MV-4-11 (cell line): ENCODE measurements at regions not wholly inside any gene's neighbourhood (a gene's known extent, or its start where the extent isn't known, plus 50 kb on each side); places are given as distances from the start of the nearest gene placed in this dataset.
"Not testable (repeated sequence)": the region's sequence is repeated elsewhere in the genome, so short reads cannot be mapped to it uniquely, and the experiment has no call there.

ENCODE experiments used
- DNase-seq: peaks from one replicate; lab custom pipeline; 2025; lab: John Stamatoyannopoulos, UW

- no peak for DNase-seq
Measured at GRCh38 chr4:33467291-33467690, 2747.1 kb downstream of the PCDH7 start.

GRCh38 chr4:33470805-33471204 lies 2750.6 kb downstream of the PCDH7 start:
- no peak for DNase-seq

- DNase-seq: no peak
Measured at GRCh38 chr4:33477715-33478114, 2757.5 kb downstream of the PCDH7 start.

GRCh38 chr4:33482773-33483172 lies 2761.5 kb downstream of the ARAP2 start:
- DNase-seq: no peak

- DNase-seq: no peak
Measured at GRCh38 chr4:33485111-33485510, 2759.2 kb downstream of the ARAP2 start.

- no peak for DNase-seq
Measured at GRCh38 chr4:33493231-33493630, 2751.1 kb downstream of the ARAP2 start.

- no peak for DNase-seq
Measured at GRCh38 chr4:33494150-33494549, 2750.2 kb downstream of the ARAP2 start.

GRCh38 chr4:33501587-33501986 lies 2742.7 kb downstream of the ARAP2 start:
- not testable (repeated sequence) for DNase-seq

- peak; percentile 97 for DNase-seq
Measured at GRCh38 chr4:33512397-33512796, 2731.9 kb downstream of the ARAP2 start.

- DNase-seq: no peak
Measured at GRCh38 chr4:33518856-33519255, 2725.5 kb downstream of the ARAP2 start.

- DNase-seq: no peak
Measured at GRCh38 chr4:33532821-33533220, 2711.5 kb downstream of the ARAP2 start.

GRCh38 chr4:33536898-33537297 lies 2707.4 kb downstream of the ARAP2 start:
- DNase-seq: no peak

- DNase-seq: no peak
Measured at GRCh38 chr4:33537527-33537926, 2706.8 kb downstream of the ARAP2 start.

GRCh38 chr4:33543941-33544450 lies 2700.3 kb downstream of the ARAP2 start:
- peak; percentile 73 for DNase-seq

GRCh38 chr4:33551244-33551643 lies 2693.1 kb downstream of the ARAP2 start:
- no peak for DNase-seq

- DNase-seq: no peak
Measured at GRCh38 chr4:33561259-33561658, 2683.1 kb downstream of the ARAP2 start.

GRCh38 chr4:33566649-33567048 lies 2677.7 kb downstream of the ARAP2 start:
- peak; percentile 2 for DNase-seq

GRCh38 chr4:33577791-33578190 lies 2666.5 kb downstream of the ARAP2 start:
- no peak for DNase-seq

GRCh38 chr4:33579951-33580350 lies 2664.4 kb downstream of the ARAP2 start:
- no peak for DNase-seq

- no peak for DNase-seq
Measured at GRCh38 chr4:33592701-33593100, 2651.6 kb downstream of the ARAP2 start.

- DNase-seq: no peak
Measured at GRCh38 chr4:33606951-33607350, 2637.4 kb downstream of the ARAP2 start.

GRCh38 chr4:33616121-33616520 lies 2628.2 kb downstream of the ARAP2 start:
- DNase-seq: no peak

GRCh38 chr4:33625748-33626147 lies 2618.6 kb downstream of the ARAP2 start:
- no peak for DNase-seq

- no peak for DNase-seq
Measured at GRCh38 chr4:33626221-33626620, 2618.1 kb downstream of the ARAP2 start.

- no peak for DNase-seq
Measured at GRCh38 chr4:33628296-33628695, 2616.0 kb downstream of the ARAP2 start.
